ENCODE measurements at regions not wholly inside any gene's neighbourhood (a gene's known extent, or its start where the extent isn't known, plus 50 kb on each side); places are given as distances from the start of the nearest gene placed in this dataset.

DNA sequence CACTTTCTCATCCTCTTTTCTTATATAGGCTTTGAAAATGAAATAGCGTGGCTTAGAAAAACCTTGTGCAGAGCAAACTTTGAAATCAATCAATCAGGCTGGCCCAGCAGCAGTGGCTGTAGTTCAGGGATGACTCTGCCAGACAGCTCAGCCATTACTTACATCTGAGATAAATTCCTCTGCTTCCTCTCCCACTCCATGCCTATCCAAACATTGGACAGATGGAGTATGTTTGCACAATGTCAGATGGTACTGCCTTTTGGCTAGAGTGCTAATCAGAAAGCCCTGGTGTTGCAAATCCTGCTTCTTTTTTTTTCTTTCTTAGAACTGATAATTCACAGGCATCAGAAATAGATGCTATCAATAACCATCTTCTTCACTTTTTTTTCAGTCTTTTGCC, 1065.1 kb downstream of the AGBL1 start:
- Histone ChIP-seq H2AFZ (ENCODE audit: low read depth, low read length) (no peak overlapping the region), H3K36me3 (ENCODE audit: insufficient read depth, low read length) (no peaks in the 10 kb centered on the region), H3K27ac (ENCODE audit: low read length) (no peak overlapping the region), H3K4me3 (ENCODE audit: low read length) (no peak overlapping the region), H3F3A (ENCODE audit: insufficient read depth, low read length, poor library complexity, severe bottlenecking) (no peaks in the 10 kb centered on the region), H3K9ac (ENCODE audit: low read length) (no peak overlapping the region), H4K20me1 (ENCODE audit: insufficient read depth) (no peaks in the 10 kb centered on the region), H3K9me2 (ENCODE audit: insufficient read depth, low read length) (no peaks in the 10 kb centered on the region), H3K79me2 (replicated peaks; ENCODE audit: insufficient read depth, low read length) (no peaks in the 10 kb centered on the region), H3K9me3 (ENCODE audit: low read length) (no peaks in the 10 kb centered on the region), H3K27me3 (ENCODE audit: insufficient read depth, low read depth, low read length) (no peaks in the 10 kb centered on the region), H3K4me2 (ENCODE audit: low read length) (no peak overlapping the region)
- TF ChIP-seq POLR2AphosphoS5 (IDR thresholded peaks at IDR 0.05) (no peak), EZH2 (IDR thresholded peaks at IDR 0.05; ENCODE audit: borderline replicate concordance, insufficient read depth, low read length, poor library complexity, severe bottlenecking) (no peak), TAF1 (IDR thresholded peaks at IDR 0.05; ENCODE audit: low read depth) (no peak)
- TF ChIP-seq, protein P1, sequence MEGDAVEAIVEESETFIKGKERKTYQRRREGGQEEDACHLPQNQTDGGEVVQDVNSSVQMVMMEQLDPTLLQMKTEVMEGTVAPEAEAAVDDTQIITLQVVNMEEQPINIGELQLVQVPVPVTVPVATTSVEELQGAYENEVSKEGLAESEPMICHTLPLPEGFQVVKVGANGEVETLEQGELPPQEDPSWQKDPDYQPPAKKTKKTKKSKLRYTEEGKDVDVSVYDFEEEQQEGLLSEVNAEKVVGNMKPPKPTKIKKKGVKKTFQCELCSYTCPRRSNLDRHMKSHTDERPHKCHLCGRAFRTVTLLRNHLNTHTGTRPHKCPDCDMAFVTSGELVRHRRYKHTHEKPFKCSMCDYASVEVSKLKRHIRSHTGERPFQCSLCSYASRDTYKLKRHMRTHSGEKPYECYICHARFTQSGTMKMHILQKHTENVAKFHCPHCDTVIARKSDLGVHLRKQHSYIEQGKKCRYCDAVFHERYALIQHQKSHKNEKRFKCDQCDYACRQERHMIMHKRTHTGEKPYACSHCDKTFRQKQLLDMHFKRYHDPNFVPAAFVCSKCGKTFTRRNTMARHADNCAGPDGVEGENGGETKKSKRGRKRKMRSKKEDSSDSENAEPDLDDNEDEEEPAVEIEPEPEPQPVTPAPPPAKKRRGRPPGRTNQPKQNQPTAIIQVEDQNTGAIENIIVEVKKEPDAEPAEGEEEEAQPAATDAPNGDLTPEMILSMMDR (IDR thresholded peaks at IDR 0.05; ENCODE audit: poor library complexity, severe bottlenecking) = no peak

DNA sequence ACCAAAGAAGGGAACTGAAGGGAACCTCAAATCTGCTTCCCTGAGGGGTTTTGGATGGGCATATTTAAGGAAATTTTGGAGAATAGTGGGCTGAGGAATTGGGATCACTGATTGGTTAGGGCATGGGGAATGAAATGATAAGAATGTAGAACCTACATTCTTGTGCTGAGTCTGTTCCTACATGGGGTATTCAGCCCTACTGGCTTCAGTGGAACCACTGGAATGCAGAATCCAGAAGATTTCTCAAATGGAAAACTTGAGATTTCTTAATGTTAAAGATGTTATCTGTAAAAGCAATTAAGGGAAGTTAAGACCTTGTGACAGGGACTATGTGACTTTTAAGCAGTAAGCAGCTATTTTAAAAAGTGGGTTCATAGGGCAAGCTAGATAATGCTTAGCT, 1062.4 kb downstream of the AGBL1 start:
- H2AFZ ChIP-seq (ENCODE audit: low read depth, low read length) = no peak overlapping the region
- H3F3A ChIP-seq (ENCODE audit: insufficient read depth, low read length, poor library complexity, severe bottlenecking) = no peaks in the 10 kb centered on the region
- no peaks in the 10 kb centered on the region for H3K79me2 ChIP-seq (replicated peaks; ENCODE audit: insufficient read depth, low read length)
- H3K9me3 ChIP-seq (ENCODE audit: low read length) = no peaks in the 10 kb centered on the region
- no peaks in the 10 kb centered on the region for H3K36me3 ChIP-seq (ENCODE audit: insufficient read depth, low read length)
- no peak overlapping the region for H3K4me3 ChIP-seq (ENCODE audit: low read length)
- no peaks in the 10 kb centered on the region for H3K27me3 ChIP-seq (ENCODE audit: insufficient read depth, low read depth, low read length)
- H3K9me2 ChIP-seq (ENCODE audit: insufficient read depth, low read length) = no peaks in the 10 kb centered on the region
- H4K20me1 ChIP-seq (ENCODE audit: insufficient read depth) = no peaks in the 10 kb centered on the region
- no peak overlapping the region for H3K27ac ChIP-seq (ENCODE audit: low read length)
- H3K4me2 ChIP-seq (ENCODE audit: low read length) = no peak overlapping the region
- no peak overlapping the region for H3K9ac ChIP-seq (ENCODE audit: low read length)
- TF ChIP-seq, protein P2, sequence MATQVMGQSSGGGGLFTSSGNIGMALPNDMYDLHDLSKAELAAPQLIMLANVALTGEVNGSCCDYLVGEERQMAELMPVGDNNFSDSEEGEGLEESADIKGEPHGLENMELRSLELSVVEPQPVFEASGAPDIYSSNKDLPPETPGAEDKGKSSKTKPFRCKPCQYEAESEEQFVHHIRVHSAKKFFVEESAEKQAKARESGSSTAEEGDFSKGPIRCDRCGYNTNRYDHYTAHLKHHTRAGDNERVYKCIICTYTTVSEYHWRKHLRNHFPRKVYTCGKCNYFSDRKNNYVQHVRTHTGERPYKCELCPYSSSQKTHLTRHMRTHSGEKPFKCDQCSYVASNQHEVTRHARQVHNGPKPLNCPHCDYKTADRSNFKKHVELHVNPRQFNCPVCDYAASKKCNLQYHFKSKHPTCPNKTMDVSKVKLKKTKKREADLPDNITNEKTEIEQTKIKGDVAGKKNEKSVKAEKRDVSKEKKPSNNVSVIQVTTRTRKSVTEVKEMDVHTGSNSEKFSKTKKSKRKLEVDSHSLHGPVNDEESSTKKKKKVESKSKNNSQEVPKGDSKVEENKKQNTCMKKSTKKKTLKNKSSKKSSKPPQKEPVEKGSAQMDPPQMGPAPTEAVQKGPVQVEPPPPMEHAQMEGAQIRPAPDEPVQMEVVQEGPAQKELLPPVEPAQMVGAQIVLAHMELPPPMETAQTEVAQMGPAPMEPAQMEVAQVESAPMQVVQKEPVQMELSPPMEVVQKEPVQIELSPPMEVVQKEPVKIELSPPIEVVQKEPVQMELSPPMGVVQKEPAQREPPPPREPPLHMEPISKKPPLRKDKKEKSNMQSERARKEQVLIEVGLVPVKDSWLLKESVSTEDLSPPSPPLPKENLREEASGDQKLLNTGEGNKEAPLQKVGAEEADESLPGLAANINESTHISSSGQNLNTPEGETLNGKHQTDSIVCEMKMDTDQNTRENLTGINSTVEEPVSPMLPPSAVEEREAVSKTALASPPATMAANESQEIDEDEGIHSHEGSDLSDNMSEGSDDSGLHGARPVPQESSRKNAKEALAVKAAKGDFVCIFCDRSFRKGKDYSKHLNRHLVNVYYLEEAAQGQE (IDR thresholded peaks at IDR 0.05; ENCODE audit: borderline replicate concordance) = no peak
- TF ChIP-seq, protein P1 (IDR thresholded peaks at IDR 0.05; ENCODE audit: poor library complexity, severe bottlenecking) = no peak
- no peak for TF ChIP-seq EP300 (conservative IDR thresholded peaks at IDR 0.05; ENCODE audit: poor library complexity, severe bottlenecking)

DNA sequence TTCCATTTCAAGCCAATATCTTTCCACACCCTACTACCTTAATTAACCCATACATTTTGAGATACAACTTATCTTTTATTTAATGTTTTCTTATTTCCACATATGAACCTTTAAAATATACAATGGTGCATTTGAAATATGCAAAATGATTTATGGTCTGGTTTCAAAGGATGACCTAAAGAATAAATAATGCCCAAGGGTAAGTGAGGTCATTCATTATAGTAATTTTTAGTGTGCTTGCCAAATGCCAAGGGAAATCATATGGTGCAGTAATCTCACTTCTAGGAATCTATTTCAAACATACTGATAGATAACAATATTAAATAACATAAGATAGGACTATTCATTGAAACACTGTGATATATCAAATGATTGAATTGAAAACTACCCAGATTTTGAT, 1055.4 kb downstream of the AGBL1 start:
- Histone ChIP-seq H3K9me2 (ENCODE audit: insufficient read depth, low read length) (no peaks in the 10 kb centered on the region), H3F3A (ENCODE audit: insufficient read depth, low read length, poor library complexity, severe bottlenecking) (no peaks in the 10 kb centered on the region), H3K36me3 (ENCODE audit: insufficient read depth, low read length) (no peaks in the 10 kb centered on the region), H3K27ac (ENCODE audit: low read length) (no peak overlapping the region), H3K4me3 (ENCODE audit: low read length) (no peak overlapping the region), H3K79me2 (replicated peaks; ENCODE audit: insufficient read depth, low read length) (no peaks in the 10 kb centered on the region), H2AFZ (ENCODE audit: low read depth, low read length) (no peak overlapping the region), H4K20me1 (ENCODE audit: insufficient read depth) (no peaks in the 10 kb centered on the region), H3K27me3 (ENCODE audit: insufficient read depth, low read depth, low read length) (no peaks in the 10 kb centered on the region), H3K4me2 (ENCODE audit: low read length) (no peak overlapping the region), H3K9me3 (ENCODE audit: low read length) (no peaks in the 10 kb centered on the region), H3K9ac (ENCODE audit: low read length) (no peak overlapping the region)
- TF ChIP-seq EP300 (conservative IDR thresholded peaks at IDR 0.05; ENCODE audit: poor library complexity, severe bottlenecking) = no peak
- TF ChIP-seq TAF1 (IDR thresholded peaks at IDR 0.05; ENCODE audit: low read depth) = no peak
- TF ChIP-seq MXI1 (conservative IDR thresholded peaks at IDR 0.05; ENCODE audit: poor library complexity, severe bottlenecking) = no peak
- TF ChIP-seq EZH2 (IDR thresholded peaks at IDR 0.05; ENCODE audit: borderline replicate concordance, insufficient read depth, low read length, poor library complexity, severe bottlenecking) = no peak
- TF ChIP-seq RAD21 (conservative IDR thresholded peaks at IDR 0.05) = no peak
- TF ChIP-seq SMC3 (conservative IDR thresholded peaks at IDR 0.05; ENCODE audit: poor library complexity) = no peak
- TF ChIP-seq, protein P2 (IDR thresholded peaks at IDR 0.05; ENCODE audit: borderline replicate concordance) = no peak

All from neural cell (in vitro differentiated cells).